ENCODE measurements at regions not wholly inside any gene's neighbourhood (a gene's known extent, or its start where the extent isn't known, plus 50 kb on each side); places are given as distances from the start of the nearest gene placed in this dataset.

- Histone ChIP-seq H3K4me1 (ENCODE audit: control insufficient read depth in 2 of 2, insufficient read depth in 2 of 2, low read length in 2 of 2) (no peaks in the 10 kb centered on the region), H3K27me3 (replicated peaks in 1 of 4; ENCODE audit: control extremely low read depth in 1 of 4, control insufficient read depth in 3 of 4, insufficient read depth in 4 of 4, low read length in 3 of 4) (no peaks in the 10 kb centered on the region), H3K79me2 (ENCODE audit: control insufficient read depth, insufficient read depth, low read length) (no peaks in the 10 kb centered on the region), H3K4me3 (ENCODE audit: control extremely low read depth in 1 of 5, extremely low read depth in 1 of 5, insufficient read depth in 1 of 5, low read depth in 2 of 5, low read length in 4 of 5) (no peak overlapping the region), H3K9me3 (ENCODE audit: control extremely low read depth in 1 of 3, control insufficient read depth in 2 of 3, insufficient read depth in 1 of 3, low read length in 2 of 3) (peaks cover 0 to 6% (median 1%) of the 10 kb centered on the region in 3 donors), H3K4me2 (replicated peaks; ENCODE audit: low read depth, low read length, poor library complexity, severe bottlenecking) (no peak overlapping the region), H2AFZ (ENCODE audit: insufficient read depth, low read depth, low read length, poor library complexity, severe bottlenecking) (no peak overlapping the region), H3K9ac (ENCODE audit: low read length) (no peak overlapping the region), H3K36me3 (replicated peaks in 1 of 2; ENCODE audit: control extremely low read depth in 1 of 2, control insufficient read depth in 1 of 2, extremely low read depth in 1 of 2, insufficient read depth in 2 of 2, low read length in 1 of 2) (no peaks in the 10 kb centered on the region), H4K20me1 (ENCODE audit: control insufficient read depth, insufficient read depth, low read length, poor library complexity, severe bottlenecking) (no peaks in the 10 kb centered on the region), H3K27ac (ENCODE audit: low read length in 2 of 2) (no peak overlapping the region)
- TF ChIP-seq EZH2 (IDR thresholded peaks at IDR 0.05; ENCODE audit: borderline replicate concordance, insufficient read depth, low read depth, low read length, poor library complexity, severe bottlenecking) (no peak), CTCF (IDR thresholded peaks at IDR 0.05) (no peak)
- Mint-ChIP-seq H3K4me1 (no peaks in the 10 kb centered on the region), H3K4me3 (no peak overlapping the region), H3K9me3 (ENCODE audit: insufficient read depth) (peaks cover 4% of the 10 kb centered on the region), H3K27me3 (no peaks in the 10 kb centered on the region), H3K27ac (no peak overlapping the region)
- DNase-seq (no peak), ATAC-seq (ENCODE audit: low read depth) (no peak)
- intact Hi-C loops (cut with micrococcal nuclease), result no loop called here
- CTCF ChIA-PET, result no interaction called here
- POLR2A ChIA-PET, result no interaction called here
- no CpG with 5 or more reads among the region's 2 CpGs for WGBS (ENCODE audit: insufficient coverage)
Observed at GRCh38 chr9:20002011-20002410, 213.2 kb upstream of the SLC24A2 start.

GRCh38 chr9:20001058-20001457 lies 212.2 kb upstream of the SLC24A2 start:
- H4K20me1 ChIP-seq (ENCODE audit: control insufficient read depth, insufficient read depth, low read length, poor library complexity, severe bottlenecking), result no peaks in the 10 kb centered on the region

More at GRCh38 chr9:20001058-20001457, 212.2 kb upstream of the SLC24A2 start:
- ChIA-PET POLR2A (no interaction called here), CTCF (no interaction called here)
- intact Hi-C loops (cut with micrococcal nuclease), result no loop called here
- Mint-ChIP-seq H3K4me3 (no peak overlapping the region), H3K9me3 (ENCODE audit: insufficient read depth) (peaks cover 4% of the 10 kb centered on the region), H3K27me3 (no peaks in the 10 kb centered on the region), H3K4me1 (no peaks in the 10 kb centered on the region), H3K27ac (no peak overlapping the region)
- Histone ChIP-seq H2AFZ (ENCODE audit: insufficient read depth, low read depth, low read length, poor library complexity, severe bottlenecking) (no peak overlapping the region), H3K4me1 (ENCODE audit: control insufficient read depth in 2 of 2, insufficient read depth in 2 of 2, low read length in 2 of 2) (no peaks in the 10 kb centered on the region), H3K27me3 (replicated peaks in 1 of 4; ENCODE audit: control extremely low read depth in 1 of 4, control insufficient read depth in 3 of 4, insufficient read depth in 4 of 4, low read length in 3 of 4) (no peaks in the 10 kb centered on the region), H3K27ac (ENCODE audit: low read length in 2 of 2) (no peak overlapping the region), H3K79me2 (ENCODE audit: control insufficient read depth, insufficient read depth, low read length) (no peaks in the 10 kb centered on the region), H3K36me3 (replicated peaks in 1 of 2; ENCODE audit: control extremely low read depth in 1 of 2, control insufficient read depth in 1 of 2, extremely low read depth in 1 of 2, insufficient read depth in 2 of 2, low read length in 1 of 2) (no peaks in the 10 kb centered on the region), H3K9me3 (ENCODE audit: control extremely low read depth in 1 of 3, control insufficient read depth in 2 of 3, insufficient read depth in 1 of 3, low read length in 2 of 3) (peaks cover 0 to 6% (median 1%) of the 10 kb centered on the region in 3 donors), H3K4me3 (ENCODE audit: control extremely low read depth in 1 of 5, extremely low read depth in 1 of 5, insufficient read depth in 1 of 5, low read depth in 2 of 5, low read length in 4 of 5) (no peak overlapping the region), H3K9ac (ENCODE audit: low read length) (no peak overlapping the region), H3K4me2 (replicated peaks; ENCODE audit: low read depth, low read length, poor library complexity, severe bottlenecking) (no peak overlapping the region)
- TF ChIP-seq EZH2 (IDR thresholded peaks at IDR 0.05; ENCODE audit: borderline replicate concordance, insufficient read depth, low read depth, low read length, poor library complexity, severe bottlenecking) (no peak), CTCF (IDR thresholded peaks at IDR 0.05) (no peak)
- DNase-seq (no peak), ATAC-seq (ENCODE audit: low read depth) (no peak)
- WGBS (ENCODE audit: insufficient coverage), result 83% methylated on average over 5 of the region's 5 CpGs

Data from B cell (primary cell).